ENCODE measurements at regions not wholly inside any gene's neighbourhood (a gene's known extent, or its start where the extent isn't known, plus 50 kb on each side); places are given as distances from the start of the nearest gene placed in this dataset.

DNA sequence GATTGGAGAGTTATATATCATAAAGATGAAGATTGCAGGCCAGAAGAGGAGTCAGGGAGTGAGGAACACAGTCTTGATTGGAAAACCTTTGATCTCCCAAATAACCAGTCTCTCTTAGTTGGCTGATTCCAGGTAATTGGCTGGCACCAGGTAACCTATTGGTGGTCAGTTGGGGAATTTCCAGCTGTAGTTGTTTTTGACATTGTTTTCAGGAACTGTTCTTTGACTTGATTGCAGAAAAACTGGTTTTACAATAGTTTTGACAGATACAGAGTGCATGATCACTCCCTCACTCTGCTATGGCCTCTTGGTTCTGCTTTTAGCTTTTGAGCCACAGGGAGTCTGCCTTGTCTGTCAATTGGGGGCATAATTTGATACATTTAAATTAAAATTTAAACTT is 71.6 kb downstream of the ZNF641 start:
- TF ChIP-seq ZNF431 (CRISPR knock-in tag; IDR thresholded peaks at IDR 0.05), result no peak
- no peak for TF ChIP-seq ZNF764 (CRISPR knock-in tag; IDR thresholded peaks at IDR 0.05; ENCODE audit: low read depth)
- TF ChIP-seq, protein P1, sequence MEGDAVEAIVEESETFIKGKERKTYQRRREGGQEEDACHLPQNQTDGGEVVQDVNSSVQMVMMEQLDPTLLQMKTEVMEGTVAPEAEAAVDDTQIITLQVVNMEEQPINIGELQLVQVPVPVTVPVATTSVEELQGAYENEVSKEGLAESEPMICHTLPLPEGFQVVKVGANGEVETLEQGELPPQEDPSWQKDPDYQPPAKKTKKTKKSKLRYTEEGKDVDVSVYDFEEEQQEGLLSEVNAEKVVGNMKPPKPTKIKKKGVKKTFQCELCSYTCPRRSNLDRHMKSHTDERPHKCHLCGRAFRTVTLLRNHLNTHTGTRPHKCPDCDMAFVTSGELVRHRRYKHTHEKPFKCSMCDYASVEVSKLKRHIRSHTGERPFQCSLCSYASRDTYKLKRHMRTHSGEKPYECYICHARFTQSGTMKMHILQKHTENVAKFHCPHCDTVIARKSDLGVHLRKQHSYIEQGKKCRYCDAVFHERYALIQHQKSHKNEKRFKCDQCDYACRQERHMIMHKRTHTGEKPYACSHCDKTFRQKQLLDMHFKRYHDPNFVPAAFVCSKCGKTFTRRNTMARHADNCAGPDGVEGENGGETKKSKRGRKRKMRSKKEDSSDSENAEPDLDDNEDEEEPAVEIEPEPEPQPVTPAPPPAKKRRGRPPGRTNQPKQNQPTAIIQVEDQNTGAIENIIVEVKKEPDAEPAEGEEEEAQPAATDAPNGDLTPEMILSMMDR (IDR thresholded peaks at IDR 0.05 in 2 of 3, conservative IDR thresholded peaks at IDR 0.05 in 1 of 3; ENCODE audit: insufficient read depth in 2 of 3, low read depth in 1 of 3, low read length in 3 of 3), result no peak
- TF ChIP-seq KLF13 (tag; IDR thresholded peaks at IDR 0.05; ENCODE audit: borderline replicate concordance, low read depth), result no peak
- TF ChIP-seq, protein P2, sequence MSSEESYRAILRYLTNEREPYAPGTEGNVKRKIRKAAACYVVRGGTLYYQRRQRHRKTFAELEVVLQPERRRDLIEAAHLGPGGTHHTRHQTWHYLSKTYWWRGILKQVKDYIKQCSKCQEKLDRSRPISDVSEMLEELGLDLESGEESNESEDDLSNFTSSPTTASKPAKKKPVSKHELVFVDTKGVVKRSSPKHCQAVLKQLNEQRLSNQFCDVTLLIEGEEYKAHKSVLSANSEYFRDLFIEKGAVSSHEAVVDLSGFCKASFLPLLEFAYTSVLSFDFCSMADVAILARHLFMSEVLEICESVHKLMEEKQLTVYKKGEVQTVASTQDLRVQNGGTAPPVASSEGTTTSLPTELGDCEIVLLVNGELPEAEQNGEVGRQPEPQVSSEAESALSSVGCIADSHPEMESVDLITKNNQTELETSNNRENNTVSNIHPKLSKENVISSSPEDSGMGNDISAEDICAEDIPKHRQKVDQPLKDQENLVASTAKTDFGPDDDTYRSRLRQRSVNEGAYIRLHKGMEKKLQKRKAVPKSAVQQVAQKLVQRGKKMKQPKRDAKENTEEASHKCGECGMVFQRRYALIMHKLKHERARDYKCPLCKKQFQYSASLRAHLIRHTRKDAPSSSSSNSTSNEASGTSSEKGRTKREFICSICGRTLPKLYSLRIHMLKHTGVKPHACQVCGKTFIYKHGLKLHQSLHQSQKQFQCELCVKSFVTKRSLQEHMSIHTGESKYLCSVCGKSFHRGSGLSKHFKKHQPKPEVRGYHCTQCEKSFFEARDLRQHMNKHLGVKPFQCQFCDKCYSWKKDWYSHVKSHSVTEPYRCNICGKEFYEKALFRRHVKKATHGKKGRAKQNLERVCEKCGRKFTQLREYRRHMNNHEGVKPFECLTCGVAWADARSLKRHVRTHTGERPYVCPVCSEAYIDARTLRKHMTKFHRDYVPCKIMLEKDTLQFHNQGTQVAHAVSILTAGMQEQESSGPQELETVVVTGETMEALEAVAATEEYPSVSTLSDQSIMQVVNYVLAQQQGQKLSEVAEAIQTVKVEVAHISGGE (CRISPR knock-in tag; IDR thresholded peaks at IDR 0.05), result no peak
- TF ChIP-seq EP300 (IDR thresholded peaks at IDR 0.05; ENCODE audit: low read length), result no peak
- TF ChIP-seq ZBTB8A (IDR thresholded peaks at IDR 0.05; ENCODE audit: partially characterized antibody), result no peak
- TF ChIP-seq MYC (IDR thresholded peaks at IDR 0.05; ENCODE audit: low read depth, low read length), result no peak
- TF ChIP-seq MYC (CRISPR knock-in tag; IDR thresholded peaks at IDR 0.05; ENCODE audit: borderline replicate concordance, low read depth), result no peak
- no peak for TF ChIP-seq EGR1 (conservative IDR thresholded peaks at IDR 0.05)
- no peak for TF ChIP-seq RNF2 (IDR thresholded peaks at IDR 0.05)
- no peak for TF ChIP-seq POLR2A (conservative IDR thresholded peaks at IDR 0.05)
- TF ChIP-seq RFX5 (IDR thresholded peaks at IDR 0.05; ENCODE audit: low read depth, low read length), result no peak
- TF ChIP-seq, protein P3, sequence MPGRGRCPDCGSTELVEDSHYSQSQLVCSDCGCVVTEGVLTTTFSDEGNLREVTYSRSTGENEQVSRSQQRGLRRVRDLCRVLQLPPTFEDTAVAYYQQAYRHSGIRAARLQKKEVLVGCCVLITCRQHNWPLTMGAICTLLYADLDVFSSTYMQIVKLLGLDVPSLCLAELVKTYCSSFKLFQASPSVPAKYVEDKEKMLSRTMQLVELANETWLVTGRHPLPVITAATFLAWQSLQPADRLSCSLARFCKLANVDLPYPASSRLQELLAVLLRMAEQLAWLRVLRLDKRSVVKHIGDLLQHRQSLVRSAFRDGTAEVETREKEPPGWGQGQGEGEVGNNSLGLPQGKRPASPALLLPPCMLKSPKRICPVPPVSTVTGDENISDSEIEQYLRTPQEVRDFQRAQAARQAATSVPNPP (IDR thresholded peaks at IDR 0.05; ENCODE audit: borderline replicate concordance, insufficient read depth, insufficient read length), result no peak
- no peak for TF ChIP-seq POLR2AphosphoS5 (IDR thresholded peaks at IDR 0.05; ENCODE audit: control insufficient read depth, insufficient read depth, low read depth, low read length)
